Heart left ventricle (tissue), 16 donors: ENCODE measurements at regions not wholly inside any gene's neighbourhood (a gene's known extent, or its start where the extent isn't known, plus 50 kb on each side); places are given as distances from the start of the nearest gene placed in this dataset.

ENCODE experiments used
- ATAC-seq, 4 donors: fragments of 200-7000 bp; cut with Tn5 transposase; one replicate each; pipeline ENCODE4 v1.9.1; 2020 to 2022; ENCODE audit warnings: moderate library complexity in 4 of 4, mild to moderate bottlenecking in 3 of 4, moderate number of reproducible peaks in 1 of 4
- DNase-seq, 5 donors: peaks; one replicate each; pipeline ENCODE4 v3.0.0-alpha.2; 2020
- H3K27ac ChIP-seq, 12 donors: fragments of 200-600 bp; sonication (generic) in 4 of 12; one replicate each; pipeline versions ENCODE4 v1.5.0 to v1.8.0; 2016 to 2022; ENCODE audit warnings: mild to moderate bottlenecking in 2 of 12
- H3K27me3 ChIP-seq, 9 donors: fragments of 200-600 bp; sonication (generic) in 2 of 9; one replicate each; pipeline versions ENCODE4 v1.5.1 to v1.8.0; 2016 to 2022; ENCODE audit warnings: mild to moderate bottlenecking in 3 of 9
- H3K36me3 ChIP-seq, 9 donors: fragments of 200-600 bp; sonication (generic) in 2 of 9; one replicate each; pipeline versions ENCODE4 v1.5.0 to v1.8.0; 2018 to 2022; ENCODE audit warnings: mild to moderate bottlenecking in 2 of 9
- H3K4me1 ChIP-seq, 12 donors: fragments of 200-600 bp; sonication (generic) in 4 of 12; one replicate each; pipeline versions ENCODE4 v1.5.0 to v1.8.0; 2016 to 2022; ENCODE audit warnings: mild to moderate bottlenecking in 3 of 12
- H3K4me3 ChIP-seq, 12 donors: fragments of 200-600 bp; sonication (generic) in 4 of 12; one replicate each; pipeline versions ENCODE4 v1.5.0 to v1.8.0; 2017 to 2022; ENCODE audit warnings: mild to moderate bottlenecking in 9 of 12, moderate library complexity in 4 of 12
- H3K9me3 ChIP-seq, 12 donors: fragments of 200-600 bp; sonication (generic) in 4 of 12; one replicate each; pipeline versions ENCODE4 v1.5.0 to v1.8.0; 2016 to 2022; ENCODE audit warnings: mild to moderate bottlenecking in 1 of 12
- CTCF ChIP-seq, 12 donors: fragments of 200-600 bp; sonication (generic) in 4 of 12; IDR thresholded peaks; one replicate each; pipeline versions ENCODE4 v1.5.0 to v1.8.0; 2018 to 2022; ENCODE audit warnings: antibody characterized with exemption in 12 of 12, mild to moderate bottlenecking in 5 of 12
- POLR2A ChIP-seq, 2 donors: fragments of 450-650 bp; IDR thresholded peaks; one replicate each; pipeline ENCODE4 v1.6.1; 2017; ENCODE audit warnings: antibody characterized with exemption in 2 of 2, mild to moderate bottlenecking in 2 of 2, moderate library complexity in 2 of 2
- WGBS, 4 donors: extraction: QIAGEN DNeasy Blood & Tissue Kit in 2 of 4; methylation state at CpG; one replicate each; pipeline versions ENCODE4 v1.1.5 to v1.1.7; 2013 to 2018; 5-methylcytosine and 5-hydroxymethylcytosine counted together
- intact Hi-C, 10 donors: fragments of 100-400 bp; cut with DNase I; formaldehyde crosslinking; loops; one replicate each; pipeline versions ENCODE4 v1.11.1 to v1.14.2; 2022
- donor health status: ischemic (EF 13 %, LVEDD 7.1; RV severe dilation, severe dysfunction).
- donor health status: healthy with polysubstance abuse.
- donor health status: DM: no; HTN: yes; CAD: no.
- donor health status: DM: no; HTN: no; CAD: no.
- donor health status: ischemic (EF 25% LVEDD 6.9; RV normal size, moderate dysfunction).
- donor health status: ischemic (EF 25% LVEDD 5.7; RV mildly dilated, moderate dysfunction).
- donor health status: healthy.
- donor health status: DM: yes; HTN: yes; CAD: no.
- donor health status: ischemic (EF 35%, LVEDD 5.7; RV mildly dilated, moderate dysfunction).
- donor health status: nonischemic (EF 11% LVEDD 7.7; RV severe dilation, severe dysfunction).
- donor health status: DM: yes; HTN: yes; CAD: no.
- donor health status: PGD.
- donor health status: ischemic (EF 29% LVEDD 5.4; RV normal size, mild dysfunction).
- donor health status: nonischemic (EF 23%, LVEDD 6.1; RV moderate dilation, normal function).

GRCh38 chr10:78851647-78852046 lies 217.1 kb upstream of the ZMIZ1 start:
- no peak for TF ChIP-seq CTCF (IDR thresholded peaks at IDR 0.05)
- no peak for TF ChIP-seq POLR2A (IDR thresholded peaks at IDR 0.05)
- ATAC-seq: no peak

DNA sequence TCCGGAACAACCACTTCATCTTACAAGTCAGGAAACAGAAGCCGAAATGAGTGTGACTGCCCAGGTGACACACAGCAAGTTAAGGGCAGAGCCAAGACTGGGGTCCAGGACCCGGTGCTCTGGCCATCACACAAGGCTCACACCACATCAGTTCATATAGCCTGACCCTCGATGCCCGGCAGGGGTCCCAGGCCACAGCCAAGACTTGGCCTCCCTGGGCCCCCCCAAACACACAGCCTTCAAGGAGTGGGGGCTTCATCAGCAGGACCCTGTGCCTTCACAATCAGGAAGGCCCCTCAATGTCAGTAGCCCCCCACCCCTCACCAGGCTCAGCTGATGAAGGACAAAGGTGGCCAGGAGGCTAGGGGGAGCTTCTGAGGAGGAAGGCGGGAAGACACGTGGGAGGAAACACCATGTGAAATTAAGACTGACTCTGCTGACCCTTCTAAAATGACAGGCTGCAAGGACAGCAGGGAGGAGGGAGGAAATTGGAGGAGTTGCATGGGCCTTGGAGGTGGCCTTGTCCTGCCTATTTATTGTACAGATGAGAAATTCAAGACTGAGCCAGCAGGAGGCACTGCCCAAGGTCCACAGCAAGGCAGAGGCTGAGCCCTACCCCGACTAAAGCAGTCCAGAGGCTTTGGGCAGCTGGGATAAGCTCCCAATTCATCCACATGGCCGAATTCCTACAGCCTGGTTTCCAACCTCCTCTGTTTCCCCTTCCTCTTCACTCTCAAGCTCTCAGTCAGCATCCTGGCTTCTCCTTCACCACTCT lies 216.1 kb upstream of the ZMIZ1 start:
- no peak overlapping the region for H3K4me3 ChIP-seq
- ATAC-seq: peak in 1 of 4 donors; percentile 29
- no peak for DNase-seq
- no peak overlapping the region for H3K27ac ChIP-seq
- H3K9me3 ChIP-seq: no peaks in the 10 kb centered on the region
- H3K27me3 ChIP-seq: no peaks in the 10 kb centered on the region
- no peak for TF ChIP-seq POLR2A (IDR thresholded peaks at IDR 0.05)
- TF ChIP-seq CTCF (IDR thresholded peaks at IDR 0.05): peak in 9 of 12 donors; percentile 15 to 45 (median 30)
- 86 to 93% (median 90%) methylated on average over 8 to 9 of the region's 9 CpGs for WGBS, 4 donors
- H3K36me3 ChIP-seq: no peaks in the 10 kb centered on the region
- intact Hi-C loops: loop anchor here in 9 of 10 donors (2.0 to 10.0 kb wide), 5 partner anchors 210 to 345 kb away; partner anchors contain the start of gene ZMIZ1 (in 2 of the 9)
- H3K4me1 ChIP-seq: peaks cover 0 to 17% (median 9%) of the 10 kb centered on the region in 12 donors

More at GRCh38 chr10:78851647-78852046, 217.1 kb upstream of the ZMIZ1 start:
- intact Hi-C loops: loop anchor here in 9 of 10 donors (2.0 to 10.0 kb wide), 5 partner anchors 211 to 346 kb away; partner anchors contain the start of gene ZMIZ1 (in 2 of the 9)
- Histone ChIP-seq H3K4me1 (peaks cover 0 to 11% (median 7%) of the 10 kb centered on the region in 12 donors), H3K27ac (no peak overlapping the region), H3K4me3 (no peak overlapping the region), H3K9me3 (no peaks in the 10 kb centered on the region), H3K36me3 (no peaks in the 10 kb centered on the region), H3K27me3 (no peaks in the 10 kb centered on the region)
- 59 to 84% (median 83%) methylated on average over 2 to 4 of the region's 4 CpGs for WGBS, 4 donors
- no peak for DNase-seq

DNA sequence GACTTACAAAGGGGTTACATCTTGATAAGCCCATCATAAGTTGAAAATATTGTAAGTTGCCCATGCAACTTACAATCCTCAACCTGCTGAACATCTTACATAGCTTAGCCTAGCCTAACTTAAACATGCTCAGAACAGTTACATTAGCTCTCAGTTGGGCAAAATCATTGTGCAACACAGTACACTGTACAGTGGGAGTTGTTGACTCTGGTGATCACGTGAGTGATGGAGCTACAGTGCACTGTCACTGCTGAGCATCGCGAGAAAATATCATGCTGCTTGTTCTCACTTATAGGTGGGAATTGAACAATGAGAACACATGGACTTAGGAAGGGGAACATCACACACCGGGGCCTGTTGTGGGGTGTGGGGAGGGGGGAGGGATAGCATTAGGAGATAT lies 214.9 kb upstream of the ZMIZ1 start:
- Histone ChIP-seq H3K27ac (no peak overlapping the region), H3K27me3 (no peaks in the 10 kb centered on the region), H3K9me3 (no peaks in the 10 kb centered on the region), H3K4me1 (peaks cover 0 to 17% (median 10%) of the 10 kb centered on the region in 12 donors), H3K36me3 (no peaks in the 10 kb centered on the region), H3K4me3 (no peak overlapping the region)
- intact Hi-C loops: loop anchor here in 9 of 10 donors (2.0 to 10.0 kb wide), 5 partner anchors 208 to 343 kb away; partner anchors contain the start of gene ZMIZ1 (in 2 of the 9)
- ATAC-seq (no peak), DNase-seq (no peak)
- 81 to 98% (median 95%) methylated on average over 4 of the region's 4 CpGs for WGBS, 4 donors
- no peak for TF ChIP-seq CTCF (IDR thresholded peaks at IDR 0.05)
- no peak for TF ChIP-seq POLR2A (IDR thresholded peaks at IDR 0.05)

DNA sequence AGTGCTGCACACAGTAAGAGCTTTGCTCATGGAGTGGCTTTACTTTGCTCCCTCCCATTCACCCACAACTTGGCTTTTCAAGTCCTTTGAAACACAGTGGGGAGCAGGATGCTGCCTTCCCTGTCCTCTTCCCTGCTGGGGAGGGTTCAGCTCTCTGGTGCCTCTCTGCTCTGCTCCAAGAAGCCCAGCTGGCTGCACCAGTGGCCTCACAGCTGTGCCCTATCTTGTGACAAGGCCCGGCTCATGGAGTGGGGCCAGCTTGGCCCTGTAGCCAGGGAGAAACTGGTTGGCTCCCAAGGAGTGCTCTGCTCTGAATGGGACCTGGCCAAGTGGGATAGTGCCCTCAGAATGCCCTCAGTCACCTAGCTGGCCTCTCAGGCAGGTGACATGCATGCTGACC lies 212.3 kb upstream of the ZMIZ1 start:
- Histone ChIP-seq H3K4me1 (peaks cover 0 to 24% (median 10%) of the 10 kb centered on the region in 12 donors), H3K27ac (no peak overlapping the region), H3K36me3 (no peaks in the 10 kb centered on the region), H3K9me3 (no peaks in the 10 kb centered on the region), H3K4me3 (no peak overlapping the region), H3K27me3 (peaks cover 0 to 3% (median 0%) of the 10 kb centered on the region in 9 donors)
- intact Hi-C loops: loop anchor here in 9 of 10 donors (5.0 to 10.0 kb wide), 4 partner anchors 116 to 338 kb away; partner anchors contain the start of gene ZMIZ1 (in 3 of the 9)
- WGBS, 4 donors: 33 to 51% (median 44%) methylated on average over 1 of the region's 1 CpG
- peak; percentile 71 to 90 (median 77) for DNase-seq
- ATAC-seq: peak; percentile 91 to 96 (median 94)
- no peak for TF ChIP-seq POLR2A (IDR thresholded peaks at IDR 0.05)
- TF ChIP-seq CTCF (IDR thresholded peaks at IDR 0.05): no peak
